H9 (cell line): ENCODE measurements at regions not wholly inside any gene's neighbourhood (a gene's known extent, or its start where the extent isn't known, plus 50 kb on each side); places are given as distances from the start of the nearest gene placed in this dataset.

Source experiments
- DNase-seq: peaks from one replicate; pipeline ENCODE4 v3.0.0-alpha.2; 2017
- H2AFZ ChIP-seq: one replicate; pipeline ENCODE4 v1.6.1; 2013; ENCODE audit warnings: mild to moderate bottlenecking, low read length, control low read depth, moderate library complexity
- H2AK5ac ChIP-seq: 2 replicates; pipeline ENCODE4 v1.6.1; 2013; ENCODE audit warnings: low read length, control low read depth, mixed read lengths; ENCODE audit not compliant: insufficient read length
- H2BK120ac ChIP-seq: one replicate; pipeline ENCODE4 v1.6.1; 2013; ENCODE audit warnings: low read depth, mild to moderate bottlenecking, low read length, control low read depth, inconsistent platforms; ENCODE audit not compliant: poor library complexity, severe bottlenecking
- H2BK12ac ChIP-seq: 2 replicates; pipeline ENCODE4 v1.6.1; 2013; ENCODE audit warnings: low read length, control low read depth, mixed read lengths, low read depth; ENCODE audit not compliant: insufficient read length
- H2BK15ac ChIP-seq: 2 replicates; pipeline ENCODE4 v1.6.1; 2013; ENCODE audit warnings: low read depth, low read length, control low read depth
- H2BK20ac ChIP-seq: one replicate; pipeline ENCODE4 v1.6.1; 2013; ENCODE audit warnings: low read depth, mild to moderate bottlenecking, low read length, control low read depth, inconsistent platforms; ENCODE audit not compliant: poor library complexity, severe bottlenecking
- H2BK5ac ChIP-seq: 2 replicates; pipeline ENCODE4 v1.6.1; 2013; ENCODE audit warnings: low read length, control low read depth, mixed read lengths; ENCODE audit not compliant: insufficient read length
- H3K14ac ChIP-seq: 2 replicates; pipeline ENCODE4 v1.6.1; 2013; ENCODE audit warnings: low read length, control low read depth; ENCODE audit not compliant: insufficient read depth
- H3K18ac ChIP-seq: 2 replicates; pipeline ENCODE4 v1.6.1; 2013; ENCODE audit warnings: low read depth, mild to moderate bottlenecking, mixed read lengths, low read length, control low read depth; ENCODE audit not compliant: insufficient read length
- H3K23ac ChIP-seq: 2 replicates; pipeline ENCODE4 v1.6.1; 2013; ENCODE audit warnings: low read length, control low read depth, mixed read lengths, low read depth; ENCODE audit not compliant: insufficient read length
- H3K23me2 ChIP-seq: 2 replicates; pipeline ENCODE4 v1.6.1; 2013; ENCODE audit warnings: low read depth, mild to moderate bottlenecking, mixed read lengths, low read length, control low read depth; ENCODE audit not compliant: insufficient read length, poor library complexity, severe bottlenecking
- H3K27ac ChIP-seq: 2 replicates; pipeline ENCODE4 v1.5.1; 2013; ENCODE audit warnings: low read length, control low read depth, mixed read lengths, low read depth; ENCODE audit not compliant: insufficient read length
- H3K27me3 ChIP-seq: 2 replicates; pipeline ENCODE4 v1.6.1; 2013; ENCODE audit warnings: low read length, control low read depth, inconsistent platforms; ENCODE audit not compliant: insufficient read depth
- H3K4ac ChIP-seq: 2 replicates; pipeline ENCODE4 v1.6.1; 2013; ENCODE audit warnings: low read depth, mild to moderate bottlenecking, control low read depth, inconsistent platforms, low read length, moderate library complexity
- H3K4me1 ChIP-seq: 2 replicates; pipeline ENCODE4 v1.6.1; 2013; ENCODE audit warnings: low read length, control low read depth, inconsistent platforms; ENCODE audit not compliant: insufficient read depth
- H3K4me2 ChIP-seq: 2 replicates; pipeline ENCODE4 v1.6.1; 2013; ENCODE audit warnings: low read length, control low read depth, mixed read lengths; ENCODE audit not compliant: insufficient read length, insufficient read depth
- H3K56ac ChIP-seq: 2 replicates; pipeline ENCODE4 v1.6.1; 2013; ENCODE audit warnings: low read depth, mild to moderate bottlenecking, mixed read lengths, low read length, control low read depth; ENCODE audit not compliant: insufficient read length
- H3K79me1 ChIP-seq: 2 replicates; pipeline ENCODE4 v1.6.1; 2013; ENCODE audit warnings: low read depth, mild to moderate bottlenecking, moderate library complexity, low read length, control low read depth, inconsistent platforms; ENCODE audit not compliant: insufficient read depth, poor library complexity, severe bottlenecking
- H3K79me2 ChIP-seq: 2 replicates; pipeline ENCODE4 v1.6.1; 2013; ENCODE audit warnings: low read length, control low read depth, inconsistent platforms; ENCODE audit not compliant: insufficient read depth
- H3K9ac ChIP-seq: 2 replicates; pipeline ENCODE4 v1.6.1; 2013; ENCODE audit warnings: low read length, control low read depth, mixed read lengths; ENCODE audit not compliant: insufficient read length; ENCODE audit errors: extremely low read depth
- H3K9me3 ChIP-seq: one replicate; pipeline ENCODE4 v1.6.1; 2013; ENCODE audit warnings: low read depth, low read length, inconsistent platforms; ENCODE audit not compliant: control insufficient read depth
- H3T11ph ChIP-seq: one replicate; pipeline ENCODE4 v1.6.1; 2013; ENCODE audit warnings: mild to moderate bottlenecking, low read length, control low read depth, inconsistent platforms
- H4K20me1 ChIP-seq: one replicate; pipeline ENCODE4 v1.6.1; 2013; ENCODE audit not compliant: control insufficient read depth, insufficient read length, insufficient read depth
- H4K5ac ChIP-seq: 2 replicates; pipeline ENCODE4 v1.6.1; 2013; ENCODE audit warnings: low read depth, mild to moderate bottlenecking, mixed read lengths, low read length, control low read depth; ENCODE audit not compliant: insufficient read length
- H4K8ac ChIP-seq: replicated peaks from 2 replicates; pipeline ENCODE4 v1.6.1; 2013; ENCODE audit warnings: low read length, control low read depth, mixed read lengths, low read depth; ENCODE audit not compliant: insufficient read length
- H4K91ac ChIP-seq: 2 replicates; pipeline ENCODE4 v1.6.1; 2013; ENCODE audit warnings: low read depth, mild to moderate bottlenecking, moderate library complexity, mixed read lengths, low read length, control low read depth; ENCODE audit not compliant: insufficient read length
- H3K27ac Mint-ChIP-seq, 3 experiments: 2 replicates in 2 of 3; 3 replicates in 1 of 3; pipeline ENCODE4 v1.8.0; 2020 to 2021; ENCODE audit warnings: mixed read lengths in 3 of 3, mild to moderate bottlenecking in 1 of 3, moderate library complexity in 1 of 3
- H3K27me3 Mint-ChIP-seq: 2 replicates; pipeline ENCODE4 v1.8.0; 2021; ENCODE audit warnings: low read depth, mild to moderate bottlenecking, moderate library complexity, mixed read lengths
- H3K36me3 Mint-ChIP-seq, 3 experiments: 2 replicates in 2 of 3; 3 replicates in 1 of 3; pipeline ENCODE4 v1.8.0; 2020 to 2021; ENCODE audit warnings: low read depth in 3 of 3, mixed read lengths in 3 of 3; ENCODE audit not compliant: insufficient read depth in 1 of 3
- H3K4me1 Mint-ChIP-seq, 2 experiments: 2 replicates each; pipeline ENCODE4 v1.8.0; 2020; ENCODE audit warnings: mixed read lengths in 2 of 2
- H3K4me3 Mint-ChIP-seq, 2 experiments: 2 replicates in 1 of 2; 3 replicates in 1 of 2; pipeline ENCODE4 v1.8.0; 2020 to 2021; ENCODE audit warnings: mild to moderate bottlenecking in 2 of 2, mixed read lengths in 2 of 2, moderate library complexity in 1 of 2
- H3K9me3 Mint-ChIP-seq, 2 experiments: 2 replicates in 1 of 2; 3 replicates in 1 of 2; pipeline ENCODE4 v1.8.0; 2020; ENCODE audit warnings: mild to moderate bottlenecking in 2 of 2, mixed read lengths in 2 of 2, moderate library complexity in 1 of 2
- CTCF ChIP-seq: fragments of 200-600 bp; sonication (generic); conservative IDR thresholded peaks from 3 replicates; pipeline ENCODE4 v1.8.0; 2021; ENCODE audit warnings: antibody characterized with exemption, mild to moderate bottlenecking
- WGBS: extraction: QIAGEN DNeasy Blood & Tissue Kit; methylation state at CpG from one replicate; pipeline ENCODE4 v1.1.7; 2013; ENCODE audit warnings: missing lambda C conversion rate, low lambda C conversion rate, mixed read lengths; ENCODE audit not compliant: insufficient read length; ENCODE audit errors: extremely low coverage; 5-methylcytosine and 5-hydroxymethylcytosine counted together

- H4K91ac ChIP-seq = no peak overlapping the region
- no peaks in the 10 kb centered on the region for H3K27me3 ChIP-seq
- H3K4me2 ChIP-seq = no peak overlapping the region
- H3K18ac ChIP-seq = no peak overlapping the region
- H3K79me1 ChIP-seq = no peaks in the 10 kb centered on the region
- H2BK5ac ChIP-seq = no peak overlapping the region
- no peak overlapping the region for H2BK120ac ChIP-seq
- no peak overlapping the region for H3K23ac ChIP-seq
- Mint-ChIP-seq H3K4me1 (0 out of 4 replicates have a peak, but pooled peaks cover 0 to 3% of the 10 kb centered on the region in 2 experiments), H3K4me3 (no peak overlapping the region), H3K27me3 (no peaks in the 10 kb centered on the region), H3K27ac (no peak overlapping the region), H3K9me3 (no peaks in the 10 kb centered on the region; a peak in 1 of 5 replicates), H3K36me3 (no peaks in the 10 kb centered on the region)
- no peak overlapping the region for H3K4ac ChIP-seq
- H3K9me3 ChIP-seq = no peaks in the 10 kb centered on the region
- H2BK12ac ChIP-seq = no peak overlapping the region
- no peak overlapping the region for H4K8ac ChIP-seq
- H3K56ac ChIP-seq = no peak overlapping the region
- no peak for TF ChIP-seq CTCF
- no peaks in the 10 kb centered on the region for H3K23me2 ChIP-seq
- no peak overlapping the region for H2BK20ac ChIP-seq
- H4K20me1 ChIP-seq = no peaks in the 10 kb centered on the region
- no peak overlapping the region for H3K9ac ChIP-seq
- no peak overlapping the region for H2AFZ ChIP-seq
- H3K14ac ChIP-seq = no peak overlapping the region
- H2AK5ac ChIP-seq = no peak overlapping the region
- H3K79me2 ChIP-seq = no peaks in the 10 kb centered on the region
- no peak overlapping the region for H2BK15ac ChIP-seq
- H3K27ac ChIP-seq = no peak overlapping the region
- DNase-seq = no peak
- no peak overlapping the region for H4K5ac ChIP-seq
- H3T11ph ChIP-seq = no peak overlapping the region
- H3K4me1 ChIP-seq = no peaks in the 10 kb centered on the region
- whole genome bisulfite sequencing = no CpG with 5 or more reads among the region's 4 CpGs
These were observed 198.5 kb upstream of the NCAM1 start for GRCh38 chr11:112762707-112763090.
